ENCODE measurements at regions not wholly inside any gene's neighbourhood (a gene's known extent, or its start where the extent isn't known, plus 50 kb on each side); places are given as distances from the start of the nearest gene placed in this dataset.

DNA sequence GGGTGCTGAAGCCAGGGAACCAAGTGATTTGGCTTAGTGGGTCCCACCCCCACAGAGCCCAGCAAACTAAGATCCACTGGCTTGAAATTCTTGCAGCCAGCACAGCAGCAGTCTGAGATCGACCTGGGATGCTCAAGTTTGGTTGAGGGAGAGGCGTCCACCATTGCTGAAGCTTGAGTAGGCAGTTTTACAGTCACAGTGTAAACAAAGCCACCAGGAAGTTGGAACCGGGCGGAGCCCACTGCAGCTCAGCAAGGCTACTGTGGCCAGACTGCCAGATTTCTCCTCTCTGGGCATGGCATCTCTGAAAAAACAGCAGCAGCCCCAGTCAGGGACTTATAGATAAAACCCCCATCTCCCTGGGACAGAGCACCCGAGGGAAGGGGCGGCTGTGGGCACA, 424.1 kb upstream of the TENM4 start:
- DNase-seq (ENCODE audit: low spot score), result no peak

DNA sequence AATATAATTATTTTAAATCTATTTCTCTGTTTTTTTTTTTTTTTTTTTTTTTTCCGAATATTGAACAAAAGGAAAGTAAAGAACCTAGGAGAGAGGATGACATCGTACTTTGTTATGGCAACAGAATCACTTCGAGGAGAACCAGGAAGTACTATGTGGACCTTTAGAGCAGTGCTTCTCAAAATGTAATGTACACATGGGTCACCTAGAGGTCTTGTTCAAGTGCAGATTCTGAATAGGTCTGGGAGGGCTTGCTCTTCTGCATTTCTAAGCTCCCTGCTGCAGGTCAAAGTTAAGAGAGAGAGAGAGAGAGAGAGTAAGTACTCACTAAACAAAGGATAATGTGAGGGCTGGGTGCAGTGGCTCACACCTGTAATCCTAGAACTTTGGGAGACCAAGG, 419.5 kb upstream of the TENM4 start:
- no peak for DNase-seq (ENCODE audit: low spot score)

DNA sequence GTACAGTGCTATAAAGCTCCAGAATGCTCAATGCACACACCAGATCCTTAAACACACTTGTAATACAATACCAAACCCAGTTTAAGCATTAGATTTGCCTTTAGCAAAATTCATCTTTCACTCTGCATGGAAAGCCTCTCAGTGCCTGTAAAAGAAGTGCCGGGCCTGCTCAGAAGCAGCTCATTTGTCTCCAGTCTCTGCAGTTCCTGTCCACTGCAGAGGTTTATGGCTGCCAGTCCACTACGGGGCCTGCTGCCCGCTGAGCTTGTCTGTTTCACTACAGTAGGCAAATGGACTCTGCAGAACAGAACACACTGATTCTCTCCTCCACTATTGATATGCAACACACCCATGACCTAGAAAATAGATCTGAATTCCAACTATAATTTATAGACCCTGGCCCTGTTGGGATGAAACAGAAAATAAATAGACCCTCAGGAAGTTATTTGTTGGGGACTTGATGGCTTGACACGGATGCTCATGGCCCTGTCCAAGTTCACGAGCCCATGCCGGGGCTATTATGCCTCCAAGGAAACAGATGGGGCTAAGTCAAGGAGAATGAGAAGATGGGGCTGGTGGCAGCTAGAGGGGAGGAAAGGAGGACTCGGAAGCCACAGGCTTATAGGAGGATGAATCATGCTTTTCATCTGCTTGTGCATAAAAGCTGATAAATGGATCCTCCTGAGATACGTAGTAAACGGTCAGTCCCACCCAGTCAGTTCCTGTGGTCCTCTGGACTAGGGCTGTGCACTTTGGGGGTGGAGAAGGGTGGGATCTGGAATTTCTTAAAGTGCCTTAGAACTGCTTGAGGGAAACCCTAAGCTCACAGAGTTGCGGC, 416.8 kb upstream of the TENM4 start:
- no peak for DNase-seq (ENCODE audit: low spot score)

DNA sequence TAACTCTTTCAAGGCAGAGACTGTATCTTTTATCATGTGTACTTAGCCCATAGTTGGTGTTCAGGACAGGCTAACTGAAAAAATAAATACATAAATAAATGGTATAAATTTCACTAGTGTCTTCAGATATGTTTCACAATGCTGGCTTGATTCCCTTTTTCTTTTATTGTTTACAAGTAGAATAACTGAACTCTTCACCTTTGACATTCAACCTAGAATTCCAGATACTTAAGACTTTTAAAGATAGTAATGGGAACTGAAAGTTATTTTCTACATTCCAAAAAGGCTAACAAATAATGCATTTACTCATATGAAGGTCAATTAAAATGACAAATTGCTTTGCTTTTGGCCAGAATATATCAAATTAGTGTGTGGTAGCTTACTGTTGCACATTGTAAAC, 411.3 kb upstream of the TENM4 start:
- no peak for DNase-seq (ENCODE audit: low spot score)

DNA sequence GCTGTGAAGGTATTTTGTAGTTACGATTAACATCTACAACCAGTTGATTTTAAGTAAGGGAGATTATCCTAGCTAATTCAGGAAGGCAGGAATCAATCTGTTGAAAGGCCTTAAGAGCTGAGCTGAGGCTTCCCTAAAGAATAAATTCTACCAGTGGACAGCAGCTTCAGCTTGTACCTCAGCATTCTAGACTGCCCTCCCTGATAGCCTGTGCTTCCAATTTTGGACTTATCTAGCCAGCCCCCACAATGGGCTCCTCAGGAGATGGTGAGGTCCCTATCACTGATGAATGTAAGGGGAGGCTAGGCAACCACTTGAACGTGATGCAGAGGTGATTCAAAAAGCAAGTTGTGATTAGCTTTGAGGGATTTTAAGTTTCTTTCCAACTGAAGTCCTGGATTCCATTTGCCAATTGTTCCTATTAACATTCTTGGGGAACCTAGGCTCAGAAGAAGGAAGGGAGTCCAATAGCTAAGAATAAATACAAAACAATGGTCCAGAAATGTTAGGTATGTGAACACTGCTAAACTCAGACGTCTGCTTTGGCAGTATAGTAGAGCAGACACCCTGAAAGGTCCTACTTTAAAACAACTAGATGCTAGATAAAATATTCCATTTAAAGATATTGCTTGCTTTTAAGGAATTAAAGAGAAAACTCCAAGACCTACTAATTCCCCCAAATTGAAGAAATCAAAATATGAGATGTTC, 404.3 kb upstream of the TENM4 start:
- no peak for DNase-seq (ENCODE audit: low spot score)

DNA sequence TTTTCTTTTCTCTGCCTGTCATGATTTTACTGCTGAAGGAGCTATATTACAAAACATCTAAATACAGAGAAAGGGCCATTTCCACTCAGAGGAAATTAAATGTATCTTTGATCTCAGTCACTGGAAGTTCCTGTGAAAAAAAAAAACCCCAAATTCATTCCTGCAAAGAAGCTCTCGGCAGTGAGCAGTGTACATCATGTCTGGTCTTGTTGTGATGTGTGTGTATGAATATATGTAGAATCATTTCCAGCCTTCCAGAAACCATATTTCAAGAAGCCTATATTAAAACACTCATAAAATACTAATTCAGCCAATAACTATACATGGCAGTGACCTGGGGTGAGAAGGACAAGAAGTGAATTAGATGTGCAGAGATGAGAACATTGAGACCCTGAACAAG, 393.2 kb upstream of the TENM4 start:
- no peak for DNase-seq (ENCODE audit: low spot score)

DNA sequence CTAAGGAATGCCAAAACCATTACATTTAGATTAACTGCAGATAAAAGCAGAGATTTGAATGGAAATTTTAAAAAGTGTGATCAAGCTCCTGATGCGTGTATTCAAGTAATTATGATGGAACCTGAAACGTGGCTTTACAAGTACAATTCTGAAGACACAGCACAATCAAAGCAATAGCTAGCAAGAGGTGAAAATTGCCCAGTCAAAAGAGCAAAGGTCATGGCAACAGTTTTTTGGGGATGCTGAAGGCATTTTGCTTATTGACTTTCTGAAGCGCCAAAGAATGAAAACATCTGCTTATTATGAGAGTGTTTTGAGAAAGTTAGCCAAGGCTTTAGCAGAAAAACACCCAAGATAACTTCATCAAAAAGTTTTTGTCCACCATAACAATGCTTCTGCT, 389.6 kb upstream of the TENM4 start:
- no peak for DNase-seq (ENCODE audit: low spot score)

DNA sequence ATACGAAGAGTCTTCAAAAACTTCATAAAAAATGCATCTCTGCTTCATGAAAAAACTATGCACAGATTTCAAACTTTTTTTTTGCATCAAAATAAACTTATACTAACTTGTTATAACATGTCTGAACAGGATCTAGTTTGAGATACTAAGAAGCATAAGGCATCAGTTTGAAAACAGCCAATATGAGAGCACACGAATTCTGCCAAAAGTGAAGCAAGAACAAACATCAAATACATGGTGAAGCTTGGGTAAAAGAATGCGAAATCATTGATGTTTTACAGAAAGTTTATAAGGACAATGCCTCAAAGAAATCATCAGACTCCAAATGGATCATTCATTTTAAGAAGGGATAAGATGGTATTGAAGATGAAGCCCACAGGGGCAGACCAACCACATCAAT, 389.1 kb upstream of the TENM4 start:
- no peak for DNase-seq (ENCODE audit: low spot score)

DNA sequence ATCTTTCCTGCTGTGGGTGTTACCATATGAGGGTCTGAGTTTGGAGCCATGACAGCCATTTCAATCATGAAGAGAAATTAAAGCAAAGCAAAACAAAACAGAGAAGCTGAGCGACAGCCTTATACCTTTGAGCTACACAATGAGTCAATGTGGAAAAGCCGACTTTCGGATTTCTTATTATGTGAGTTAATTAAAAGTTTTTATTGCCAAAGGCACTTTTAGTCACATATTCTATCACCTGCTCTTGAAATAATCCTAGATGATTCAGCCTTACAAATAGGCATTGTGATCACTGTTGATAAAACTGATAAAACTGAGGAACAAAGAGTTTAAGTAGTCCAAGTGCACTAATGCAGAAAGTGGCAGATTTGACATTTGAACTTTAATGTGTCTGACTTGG, 381.9 kb upstream of the TENM4 start:
- no peak for DNase-seq (ENCODE audit: low spot score)

DNA sequence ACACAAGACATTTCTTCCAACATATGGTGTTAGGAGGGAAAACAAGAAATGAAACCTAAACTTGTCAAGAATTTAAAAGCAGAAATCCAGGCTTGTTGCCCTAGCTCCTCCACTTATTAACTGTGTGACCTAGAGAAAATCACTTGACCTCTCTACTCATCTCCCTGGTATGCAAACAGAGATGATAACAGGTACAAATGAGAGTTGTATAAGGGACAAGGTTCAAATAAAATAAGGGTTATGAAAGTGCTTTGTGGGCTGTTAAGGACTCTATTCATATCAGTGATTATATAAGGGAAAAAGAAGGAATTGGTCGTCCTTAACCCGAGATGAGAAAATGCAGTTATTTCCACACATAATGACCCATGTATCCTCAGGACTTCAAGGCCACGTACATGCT, 372.7 kb upstream of the TENM4 start:
- no peak for DNase-seq (ENCODE audit: low spot score)

DNA sequence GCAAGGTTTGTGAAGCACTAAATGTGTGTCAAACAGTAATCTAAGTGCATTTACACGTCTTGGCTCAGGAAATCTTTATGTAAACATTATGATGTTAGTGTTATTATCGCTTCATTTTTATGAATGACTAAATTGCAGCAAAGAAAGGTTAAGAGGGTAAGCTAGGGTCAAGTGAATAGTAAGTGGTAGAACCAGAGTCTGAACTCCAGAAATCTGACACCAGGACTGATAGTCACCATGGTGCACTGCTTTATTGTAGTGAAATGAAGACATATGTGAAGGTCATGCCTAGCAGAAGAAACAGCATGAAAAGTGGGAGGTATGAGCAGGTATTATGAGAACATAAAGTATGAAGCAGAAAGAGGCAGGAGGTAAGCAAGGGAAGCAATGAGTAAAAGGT, 368.7 kb upstream of the TENM4 start:
- no peak for DNase-seq (ENCODE audit: low spot score)

DNA sequence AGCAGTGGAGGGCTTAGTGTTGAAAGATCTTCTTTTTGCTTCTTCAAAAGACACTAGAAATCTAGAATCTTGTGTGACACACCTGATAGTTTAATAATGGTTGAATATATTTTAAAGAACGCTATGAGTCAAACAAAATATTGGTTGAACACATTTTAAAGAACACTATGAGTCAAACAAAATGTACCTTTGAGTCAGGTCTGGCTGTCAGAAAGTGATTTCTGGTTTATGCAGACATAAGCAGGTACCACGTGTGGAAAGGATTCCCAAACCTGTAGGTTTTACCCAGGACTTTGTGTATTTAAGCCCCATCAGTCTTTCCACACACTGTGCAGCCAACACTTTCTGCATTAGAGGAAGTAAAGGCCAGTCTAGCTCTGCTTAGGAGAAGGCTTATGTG, 366.7 kb upstream of the TENM4 start:
- DNase-seq (ENCODE audit: low spot score), result no peak

DNA sequence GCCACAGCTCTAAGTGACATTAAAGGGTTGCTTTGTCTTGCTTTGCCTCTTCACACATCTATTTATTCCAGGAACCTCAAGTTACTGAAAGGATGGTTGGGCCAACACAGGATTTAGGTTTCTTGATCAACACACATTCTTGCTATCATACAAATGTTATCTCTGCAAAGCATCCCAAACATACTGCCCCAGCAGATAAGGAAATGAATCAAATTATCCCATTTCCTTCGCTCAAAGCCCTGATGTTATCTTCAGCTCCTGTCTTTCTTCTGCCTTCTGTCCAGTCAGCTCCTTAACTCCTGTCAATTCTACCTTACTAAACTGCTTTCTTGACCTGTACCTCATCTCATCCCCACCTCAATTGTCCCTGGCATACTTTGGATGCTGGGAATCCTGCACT, 355.9 kb upstream of the TENM4 start:
- no peak for DNase-seq (ENCODE audit: low spot score)

DNA sequence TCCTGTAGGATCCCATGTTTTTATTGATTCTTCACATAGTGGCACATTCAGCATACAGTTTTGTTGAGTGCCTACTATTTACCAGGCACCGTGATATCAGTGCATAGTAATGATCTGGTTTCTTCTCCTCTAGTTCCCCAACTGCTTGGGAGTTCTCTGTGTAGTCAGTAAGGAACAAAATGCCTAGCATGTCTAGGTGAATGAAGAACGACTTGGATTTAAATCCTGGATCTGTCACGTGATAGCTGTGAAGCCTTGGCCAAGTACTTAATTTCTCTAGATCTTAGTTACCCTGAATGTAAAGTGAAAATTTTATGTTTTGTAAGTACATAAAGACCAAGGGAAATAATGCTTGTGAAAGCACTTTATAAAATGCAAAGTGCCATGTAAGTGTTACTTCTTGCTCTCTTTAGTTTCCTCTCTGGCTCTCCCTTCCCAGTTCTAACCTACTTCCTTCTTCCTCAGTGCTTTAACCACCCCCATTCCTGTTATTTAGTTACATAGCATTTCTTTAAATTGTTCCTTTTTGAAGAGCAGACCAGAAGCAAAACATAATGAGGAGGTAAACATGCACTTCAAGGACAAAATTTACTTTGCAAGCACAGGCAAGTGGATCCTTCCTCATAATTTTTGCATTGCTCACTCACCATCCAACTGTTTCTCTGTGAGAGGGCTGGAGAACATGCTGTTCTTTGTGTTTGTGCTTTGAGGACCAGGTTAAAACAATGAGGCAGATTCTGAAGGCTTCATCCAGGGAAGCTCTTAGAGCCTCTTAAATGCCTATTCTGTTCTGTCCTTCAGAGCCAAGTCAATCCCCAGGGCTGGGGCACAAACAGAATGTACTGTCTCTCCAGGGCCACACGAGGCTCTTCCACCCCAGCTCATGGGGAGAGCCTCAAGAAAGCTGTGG, 353.9 kb upstream of the TENM4 start:
- DNase-seq (ENCODE audit: low spot score), result no peak

DNA sequence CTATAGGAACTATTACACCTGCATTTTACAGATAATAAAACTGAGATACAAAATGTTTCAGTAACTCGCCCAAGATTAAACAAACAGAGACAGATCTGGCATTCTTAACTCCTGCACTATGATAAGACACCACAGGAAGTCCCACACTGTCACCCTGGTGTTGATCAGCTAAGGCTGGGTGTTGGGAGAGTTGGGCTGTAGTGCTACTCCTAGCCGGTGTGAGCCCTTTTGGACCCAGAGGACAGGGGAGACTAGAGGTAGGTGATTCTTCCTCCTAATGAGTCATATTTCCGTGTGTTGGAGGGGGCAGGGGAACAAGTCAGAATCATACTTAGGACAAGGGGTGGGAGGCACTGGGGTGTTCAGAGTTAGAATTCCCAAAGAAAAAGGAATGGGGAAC, 353.2 kb upstream of the TENM4 start:
- no peak for DNase-seq (ENCODE audit: low spot score)

DNA sequence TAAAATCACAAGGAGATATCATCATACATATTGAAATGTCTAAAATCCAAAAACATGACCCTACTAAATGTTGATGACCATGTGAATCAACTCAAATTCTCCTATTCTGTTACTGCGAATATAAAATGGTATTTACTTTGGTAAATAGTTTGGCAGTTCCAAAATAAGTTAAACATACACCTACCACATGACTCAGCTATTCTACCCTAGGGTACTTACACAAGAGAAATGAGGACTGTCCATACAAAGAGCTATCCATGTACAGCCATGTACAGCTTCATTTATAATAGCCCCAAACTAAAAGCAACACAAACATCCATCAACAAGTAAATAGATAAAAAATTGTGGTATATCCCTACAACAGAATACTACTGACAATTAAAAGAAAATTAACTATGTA, 346.1 kb upstream of the TENM4 start:
- no peak for DNase-seq (ENCODE audit: low spot score)

DNA sequence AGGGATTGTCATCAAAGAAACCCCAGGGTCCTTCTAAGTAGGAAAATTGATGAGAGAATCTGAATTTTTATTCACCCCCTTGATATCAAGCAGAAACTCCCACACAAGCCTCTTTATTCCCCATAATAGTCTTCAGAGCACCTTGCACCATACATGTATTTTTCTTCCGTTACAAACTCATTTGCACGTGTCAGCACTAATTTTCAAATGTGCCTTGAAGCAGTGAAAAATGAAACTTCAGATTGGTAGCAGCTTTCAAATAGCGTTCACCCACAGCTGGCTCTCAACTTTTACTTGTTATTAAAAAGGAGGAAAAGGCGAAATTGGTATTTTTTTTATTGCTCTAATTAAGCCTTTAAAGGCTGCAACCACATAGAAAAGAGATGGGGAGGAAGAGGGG, 343.0 kb upstream of the TENM4 start:
- DNase-seq (ENCODE audit: low spot score), result no peak

DNA sequence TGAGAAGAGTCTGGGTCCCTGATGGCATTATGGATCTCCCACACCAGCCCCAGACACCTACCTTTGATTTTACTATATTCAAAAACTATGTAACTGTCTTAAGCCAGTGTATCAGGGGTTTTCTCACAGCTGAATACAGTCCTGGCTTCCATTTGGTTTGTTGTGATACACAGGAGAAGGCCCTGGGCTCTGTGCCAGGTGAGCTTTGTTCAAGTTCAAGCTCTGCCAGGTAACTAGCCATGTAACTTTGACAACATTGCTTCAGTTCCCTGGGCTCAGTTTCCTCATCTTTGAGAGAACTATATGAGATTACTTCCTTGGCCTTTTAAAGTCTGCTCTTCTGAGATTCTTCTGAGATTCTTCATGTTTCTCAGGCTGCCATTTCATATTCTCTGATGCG, 327.5 kb upstream of the TENM4 start:
- no peak for DNase-seq (ENCODE audit: low spot score)

DNA sequence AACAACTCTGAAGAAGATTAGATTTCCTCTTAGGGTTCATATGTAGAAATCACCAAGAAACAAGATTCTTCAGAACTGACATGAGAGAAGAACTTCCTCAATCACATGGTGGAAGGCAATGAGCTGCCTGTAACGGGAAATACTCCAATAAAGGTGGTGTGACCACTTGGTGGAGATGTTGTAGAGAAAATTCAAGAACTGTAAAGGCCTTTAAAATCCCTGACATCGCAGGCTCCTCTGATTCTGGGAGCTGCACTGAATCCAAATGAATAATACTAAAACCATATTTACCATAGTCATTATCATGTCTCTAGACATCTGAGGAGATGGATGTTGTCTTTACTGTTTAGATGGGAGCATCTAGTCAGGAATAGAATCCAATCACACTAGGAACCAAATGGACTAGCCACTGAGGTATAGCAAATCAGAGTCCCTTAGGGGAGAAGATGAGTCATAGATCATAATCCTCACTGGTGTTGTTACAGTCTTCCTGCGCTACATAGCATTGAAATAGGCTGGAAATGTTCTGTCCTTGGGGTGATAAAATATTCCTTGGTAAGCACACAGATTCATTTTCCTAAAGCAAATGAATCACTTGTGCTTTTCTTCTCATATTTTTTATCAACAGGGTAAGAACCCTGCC, 321.6 kb upstream of the TENM4 start:
- DNase-seq (ENCODE audit: low spot score), result no peak

DNA sequence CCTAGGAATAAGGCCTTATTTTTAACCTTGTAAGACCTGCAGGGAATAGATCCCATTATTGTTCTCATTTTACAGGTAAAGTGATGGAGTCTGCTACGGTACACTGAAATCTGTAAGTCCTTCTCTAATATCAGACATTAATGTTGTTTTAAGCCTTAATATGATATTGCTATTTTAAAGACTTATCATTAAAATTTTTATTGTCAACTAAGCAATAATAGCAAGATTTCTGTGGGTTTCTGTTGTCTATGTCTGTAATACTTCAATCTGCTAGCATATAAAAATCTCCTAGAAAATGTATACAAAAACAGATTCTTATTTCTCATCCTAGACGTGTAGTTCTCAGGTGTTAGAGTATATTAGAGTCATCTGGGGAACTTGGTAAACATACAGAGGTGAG, 317.5 kb upstream of the TENM4 start:
- no peak for DNase-seq (ENCODE audit: low spot score)

DNA sequence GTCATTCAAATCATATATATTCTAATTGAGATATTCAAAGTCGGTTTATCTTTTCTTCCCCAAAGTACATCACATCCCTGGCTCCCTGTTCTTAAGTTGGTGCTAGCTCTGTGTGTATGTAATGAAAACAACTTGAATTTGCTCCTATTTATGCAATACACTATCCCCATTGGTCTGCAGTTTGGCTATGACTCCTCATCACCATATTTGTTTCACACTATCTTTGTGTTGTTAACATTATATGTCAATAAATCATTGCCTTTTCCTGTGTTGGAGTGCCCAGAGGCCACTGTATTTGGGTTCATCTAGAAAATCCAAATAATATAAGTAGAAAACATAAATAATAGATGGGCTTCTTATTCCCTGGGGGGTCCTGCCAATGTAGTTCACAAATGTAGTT, 306.6 kb upstream of the TENM4 start:
- no peak for DNase-seq (ENCODE audit: low spot score)

DNA sequence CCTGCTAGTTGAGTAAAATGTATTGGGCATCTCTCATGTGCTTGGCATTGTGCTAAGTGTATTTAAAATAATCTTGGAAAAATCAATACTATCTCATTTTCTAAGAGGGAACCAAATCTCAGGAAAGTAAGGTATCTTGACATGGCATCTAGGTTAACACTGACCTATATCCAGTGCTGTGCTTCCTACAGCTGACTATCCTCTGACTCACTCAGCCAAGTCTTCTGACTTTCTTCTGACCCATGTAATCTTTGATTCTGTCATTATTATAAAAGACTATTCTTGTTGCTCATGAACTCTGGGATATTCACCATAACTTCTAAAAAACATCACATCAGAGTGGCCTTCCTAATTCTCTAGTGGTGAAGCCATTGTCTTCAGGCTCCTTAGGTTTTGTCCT, 304.1 kb upstream of the TENM4 start:
- DNase-seq (ENCODE audit: low spot score), result no peak

All from HuH-7 (cell line).